ENCODE measurements at regions not wholly inside any gene's neighbourhood (a gene's known extent, or its start where the extent isn't known, plus 50 kb on each side); places are given as distances from the start of the nearest gene placed in this dataset.

DNA sequence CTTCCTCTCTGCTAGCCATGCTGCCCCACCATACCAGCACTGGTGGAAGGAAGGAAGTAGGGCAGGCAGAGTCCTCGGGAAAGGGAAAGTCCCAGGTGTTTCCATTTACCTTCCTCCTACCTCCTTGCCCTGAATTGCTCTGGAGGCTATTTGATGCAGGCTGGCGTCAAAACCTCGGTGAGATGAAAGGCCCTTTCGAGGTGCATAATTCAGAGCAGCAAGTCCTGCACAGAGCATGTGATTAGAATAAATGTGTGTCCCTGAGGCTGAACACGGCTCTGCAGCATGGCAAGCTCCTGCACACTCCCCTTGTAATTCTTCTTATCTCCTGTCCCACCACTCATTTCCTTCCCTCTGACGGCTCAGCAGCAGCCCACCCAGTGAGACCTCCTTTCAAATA, 98.7 kb upstream of the LRFN2 start:
- Histone ChIP-seq H3K36me3 (ENCODE audit: low read depth, missing control alignments) (no peaks in the 10 kb centered on the region), H3K9me3 (no peaks in the 10 kb centered on the region), H3K4me3 (no peak overlapping the region), H3K4me1 (no peaks in the 10 kb centered on the region), H3K27ac (no peak overlapping the region), H3K27me3 (no peaks in the 10 kb centered on the region)
- 38 to 45% methylated on average over 5 to 6 of the region's 6 CpGs for WGBS, 2 donors
- no peak for DNase-seq
- intact Hi-C loops (cut with DNase I; ENCODE audit: low total_unique reads): no loop called here
- TF ChIP-seq, protein P1, sequence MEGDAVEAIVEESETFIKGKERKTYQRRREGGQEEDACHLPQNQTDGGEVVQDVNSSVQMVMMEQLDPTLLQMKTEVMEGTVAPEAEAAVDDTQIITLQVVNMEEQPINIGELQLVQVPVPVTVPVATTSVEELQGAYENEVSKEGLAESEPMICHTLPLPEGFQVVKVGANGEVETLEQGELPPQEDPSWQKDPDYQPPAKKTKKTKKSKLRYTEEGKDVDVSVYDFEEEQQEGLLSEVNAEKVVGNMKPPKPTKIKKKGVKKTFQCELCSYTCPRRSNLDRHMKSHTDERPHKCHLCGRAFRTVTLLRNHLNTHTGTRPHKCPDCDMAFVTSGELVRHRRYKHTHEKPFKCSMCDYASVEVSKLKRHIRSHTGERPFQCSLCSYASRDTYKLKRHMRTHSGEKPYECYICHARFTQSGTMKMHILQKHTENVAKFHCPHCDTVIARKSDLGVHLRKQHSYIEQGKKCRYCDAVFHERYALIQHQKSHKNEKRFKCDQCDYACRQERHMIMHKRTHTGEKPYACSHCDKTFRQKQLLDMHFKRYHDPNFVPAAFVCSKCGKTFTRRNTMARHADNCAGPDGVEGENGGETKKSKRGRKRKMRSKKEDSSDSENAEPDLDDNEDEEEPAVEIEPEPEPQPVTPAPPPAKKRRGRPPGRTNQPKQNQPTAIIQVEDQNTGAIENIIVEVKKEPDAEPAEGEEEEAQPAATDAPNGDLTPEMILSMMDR (IDR thresholded peaks at IDR 0.05): no peak
- no peak for TF ChIP-seq POLR2A (IDR thresholded peaks at IDR 0.05)

DNA sequence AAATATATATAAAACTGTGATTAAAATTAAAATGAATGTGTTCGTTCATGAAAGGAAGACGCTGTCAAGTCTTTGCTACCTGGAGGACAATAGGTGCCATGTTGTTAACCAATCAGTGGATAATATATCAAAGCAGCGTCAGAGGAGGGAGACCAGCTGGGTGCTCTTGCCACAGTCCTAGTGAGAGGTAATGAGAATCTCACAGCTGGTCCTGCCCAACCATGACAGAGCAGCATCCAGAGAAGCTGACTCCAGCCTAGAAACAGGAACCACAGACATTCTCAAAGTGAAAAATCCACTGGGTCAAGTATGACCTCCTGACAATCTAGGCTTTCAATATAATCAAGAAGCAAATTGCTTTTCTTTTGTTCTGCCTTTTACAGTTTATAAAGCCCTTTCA, 94.5 kb upstream of the LRFN2 start:
- TF ChIP-seq, protein P1 (IDR thresholded peaks at IDR 0.05): no peak
- TF ChIP-seq POLR2A (IDR thresholded peaks at IDR 0.05): no peak
- DNase-seq: no peak
- intact Hi-C loops (cut with DNase I; ENCODE audit: low total_unique reads): no loop called here
- no peaks in the 10 kb centered on the region for H3K36me3 ChIP-seq (ENCODE audit: low read depth, missing control alignments)
- H3K4me3 ChIP-seq: no peak overlapping the region
- peaks cover 2% of the 10 kb centered on the region for H3K4me1 ChIP-seq
- no peak overlapping the region for H3K27ac ChIP-seq
- H3K9me3 ChIP-seq: no peaks in the 10 kb centered on the region
- H3K27me3 ChIP-seq: no peaks in the 10 kb centered on the region
- 90 to 97% methylated on average over 3 of the region's 3 CpGs for WGBS, 2 donors

DNA sequence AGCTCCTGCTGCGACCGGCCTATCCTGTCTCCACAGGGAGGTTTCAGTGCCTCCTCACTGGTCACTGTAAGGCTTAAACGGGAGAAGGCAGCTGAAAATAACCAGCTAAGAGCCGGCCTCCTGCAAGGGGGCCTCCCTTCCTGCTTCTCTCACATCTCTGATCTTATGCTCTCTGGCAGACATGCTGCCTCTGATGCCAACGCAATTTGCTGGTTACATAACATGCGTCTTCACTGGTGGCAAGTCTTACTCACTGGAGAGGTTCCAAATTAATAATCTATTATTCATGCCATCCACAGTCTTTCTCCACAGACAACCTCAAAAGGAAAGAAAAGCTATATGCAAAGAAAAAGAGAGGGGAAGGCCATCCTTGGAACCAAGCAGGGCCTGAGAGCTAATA, 91.8 kb upstream of the LRFN2 start:
- H3K4me3 ChIP-seq: no peak overlapping the region
- no peaks in the 10 kb centered on the region for H3K9me3 ChIP-seq
- intact Hi-C loops (cut with DNase I; ENCODE audit: low total_unique reads): no loop called here
- peaks cover 2% of the 10 kb centered on the region for H3K4me1 ChIP-seq
- WGBS, 2 donors: 80 to 84% methylated on average over 6 of the region's 6 CpGs
- TF ChIP-seq, protein P1 (IDR thresholded peaks at IDR 0.05): no peak
- no peak for TF ChIP-seq POLR2A (IDR thresholded peaks at IDR 0.05)
- H3K27ac ChIP-seq: no peak overlapping the region
- no peaks in the 10 kb centered on the region for H3K36me3 ChIP-seq (ENCODE audit: low read depth, missing control alignments)
- H3K27me3 ChIP-seq: no peaks in the 10 kb centered on the region
- DNase-seq: no peak

DNA sequence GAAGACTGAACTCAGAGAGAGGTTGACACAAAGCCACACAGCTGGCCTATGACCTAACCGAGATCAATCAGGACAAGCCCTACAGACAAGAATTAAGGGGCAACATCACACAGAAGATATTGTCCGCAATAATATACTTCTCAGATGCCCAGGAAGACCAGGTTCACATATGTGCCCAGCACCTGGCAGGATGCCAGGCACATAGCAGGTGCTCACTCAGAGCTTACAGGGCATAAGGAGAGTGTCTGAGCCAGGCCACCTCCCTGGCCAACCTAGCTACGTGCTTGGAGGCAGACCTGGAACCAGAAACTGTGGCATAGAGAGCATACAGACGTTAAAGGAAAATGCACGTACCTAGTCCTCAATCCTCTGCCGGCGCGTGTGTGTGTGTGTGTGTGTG, 87.0 kb upstream of the LRFN2 start:
- intact Hi-C loops (cut with DNase I; ENCODE audit: low total_unique reads): no loop called here
- Histone ChIP-seq H3K36me3 (ENCODE audit: low read depth, missing control alignments) (no peaks in the 10 kb centered on the region), H3K4me3 (no peak overlapping the region), H3K27me3 (no peaks in the 10 kb centered on the region), H3K4me1 (peaks cover 2% of the 10 kb centered on the region), H3K9me3 (no peaks in the 10 kb centered on the region), H3K27ac (no peak overlapping the region)
- 85 to 91% methylated on average over 8 of the region's 8 CpGs for WGBS, 2 donors
- DNase-seq: no peak
- TF ChIP-seq, protein P1 (IDR thresholded peaks at IDR 0.05): no peak
- TF ChIP-seq POLR2A (IDR thresholded peaks at IDR 0.05): no peak

DNA sequence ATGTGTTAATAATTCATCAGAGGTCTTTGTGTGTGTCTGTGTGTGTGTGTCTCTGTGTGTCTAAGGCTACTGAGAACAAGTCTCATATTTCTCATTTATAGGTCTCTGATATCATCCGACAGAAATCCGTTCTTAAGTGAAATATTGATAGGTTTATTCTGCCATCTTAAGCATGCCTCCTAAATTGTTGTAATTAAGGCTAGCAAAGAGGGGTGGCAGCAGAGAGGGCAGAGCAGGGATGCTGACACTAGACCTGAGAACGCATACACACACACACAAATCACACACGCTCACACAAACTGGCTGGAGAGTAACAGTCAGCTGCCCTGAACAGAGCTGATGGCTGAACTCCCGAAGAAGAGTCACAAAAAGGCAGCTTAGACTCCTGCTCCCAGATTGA, 84.9 kb upstream of the LRFN2 start:
- Histone ChIP-seq H3K36me3 (ENCODE audit: low read depth, missing control alignments) (no peaks in the 10 kb centered on the region), H3K27ac (no peak overlapping the region), H3K27me3 (no peaks in the 10 kb centered on the region), H3K9me3 (no peaks in the 10 kb centered on the region), H3K4me3 (no peak overlapping the region), H3K4me1 (no peaks in the 10 kb centered on the region)
- intact Hi-C loops (cut with DNase I; ENCODE audit: low total_unique reads): no loop called here
- no peak for DNase-seq
- WGBS, 2 donors: 50 to 62% methylated on average over 5 of the region's 5 CpGs
- no peak for TF ChIP-seq POLR2A (IDR thresholded peaks at IDR 0.05)
- TF ChIP-seq, protein P1 (IDR thresholded peaks at IDR 0.05): no peak

All from testis (tissue), 2 donors.